SH-SY5Y (cell line): ENCODE measurements at regions not wholly inside any gene's neighbourhood (a gene's known extent, or its start where the extent isn't known, plus 50 kb on each side); places are given as distances from the start of the nearest gene placed in this dataset.

Experiments
- GATA2 ChIP-seq: IDR thresholded peaks from 2 replicates; pipeline ENCODE4 v1.6.1; 2011; ENCODE audit warnings: mild to moderate bottlenecking, low read depth, low read length
- GATA3 ChIP-seq: IDR thresholded peaks from 2 replicates; pipeline ENCODE4 v1.6.1; 2011; ENCODE audit warnings: low read depth, mild to moderate bottlenecking, low read length, moderate library complexity

- TF ChIP-seq GATA2 (no peak), GATA3 (no peak)
Observed at GRCh38 chr2:16325976-16326510, 339.6 kb downstream of the CYRIA start.
